Spleen (tissue), 11 donors: ENCODE measurements at regions not wholly inside any gene's neighbourhood (a gene's known extent, or its start where the extent isn't known, plus 50 kb on each side); places are given as distances from the start of the nearest gene placed in this dataset.

Experiments used
- DNase-seq: peaks from one replicate; pipeline ENCODE4 v3.0.0-alpha.2; 2020
- H3K27ac ChIP-seq, 8 donors: fragments of 200-600 bp; sonication (generic) in 7 of 8; 1 replicate in 4 of 8; 2 replicates in 4 of 8; pipeline versions ENCODE4 v1.5.0 to v1.8.0; 2016 to 2021; ENCODE audit warnings: inconsistent platforms in 4 of 8, mild to moderate bottlenecking in 4 of 8, moderate library complexity in 1 of 8
- H3K27me3 ChIP-seq, 7 donors: fragments of 200-600 bp; sonication (generic) in 6 of 7; replicated peaks in 1 of 7; 1 replicate in 4 of 7; 2 replicates in 3 of 7; pipeline versions ENCODE4 v1.5.0 to v1.8.0; 2016 to 2021; ENCODE audit warnings: inconsistent platforms in 3 of 7, mild to moderate bottlenecking in 1 of 7
- H3K36me3 ChIP-seq, 6 donors: fragments of 200-600 bp; sonication (generic) in 5 of 6; 1 replicate in 4 of 6; 2 replicates in 2 of 6; pipeline versions ENCODE4 v1.5.0 to v1.8.0; 2016 to 2021; ENCODE audit warnings: inconsistent platforms in 2 of 6
- H3K4me1 ChIP-seq, 6 donors: fragments of 200-600 bp; sonication (generic) in 5 of 6; 1 replicate in 3 of 6; 2 replicates in 3 of 6; pipeline versions ENCODE4 v1.5.0 to v1.8.0; 2016 to 2021; ENCODE audit warnings: inconsistent platforms in 3 of 6
- H3K4me3 ChIP-seq, 8 donors: fragments of 200-600 bp; sonication (generic) in 7 of 8; 1 replicate in 4 of 8; 2 replicates in 4 of 8; pipeline versions ENCODE4 v1.5.0 to v1.8.0; 2016 to 2021; ENCODE audit warnings: inconsistent platforms in 4 of 8, mild to moderate bottlenecking in 4 of 8, moderate library complexity in 2 of 8
- H3K9me3 ChIP-seq, 8 donors: fragments of 200-600 bp; sonication (generic) in 7 of 8; 1 replicate in 4 of 8; 2 replicates in 4 of 8; pipeline versions ENCODE4 v1.5.0 to v1.8.0; 2016 to 2021; ENCODE audit warnings: inconsistent platforms in 4 of 8
- POLR2A ChIP-seq, 3 donors: fragments of 450-650 bp; IDR thresholded peaks; one replicate each; pipeline ENCODE4 v1.5.1; 2017; ENCODE audit warnings: antibody characterized with exemption in 3 of 3, mild to moderate bottlenecking in 1 of 3
- POLR2AphosphoS5 ChIP-seq, 3 donors: sonication (generic); formaldehyde crosslinking; IDR thresholded peaks; one replicate each; pipeline ENCODE4 v1.5.1; 2017; ENCODE audit warnings: antibody characterized with exemption in 3 of 3
- WGBS, 5 donors: extraction: QIAGEN DNeasy Blood & Tissue Kit in 3 of 5; methylation state at CpG; one replicate each; pipeline versions ENCODE4 v1.1.5 to v1.1.7; 2013 to 2018; 5-methylcytosine and 5-hydroxymethylcytosine counted together
- intact Hi-C: fragments of 100-400 bp; cut with DNase I; formaldehyde crosslinking; loops from one replicate; pipeline ENCODE4 v1.15.0; 2023; ENCODE audit warnings: low total_unique reads
- TF ChIP-seq, protein P1 (sequence below), 11 experiments: fragments of 200-600 bp in 7 of 11; fragments of 450-650 bp in 4 of 11; sonication (generic) in 4 of 11; IDR thresholded peaks in 8 of 11; conservative IDR thresholded peaks in 3 of 11; 1 replicate in 7 of 11; 2 replicates in 4 of 11; pipeline versions ENCODE4 v1.4.0 to v1.8.0; 2016 to 2021; ENCODE audit warnings: antibody characterized with exemption in 11 of 11, inconsistent platforms in 4 of 11, mild to moderate bottlenecking in 1 of 11
- donor health status: healthy with polysubstance abuse.
- donor health status: DM: no; HTN: no; CAD: no; lungs with moderate emphysema.
- donor health status: DM: no; HTN: no; CAD: no.
- donor health status: Bipolar disorder and iron deficiency.
- donor health status: healthy.
- donor health status: DM: no; HTN: no; CAD: no.
- donor health status: DM: yes; HTN: yes; CAD: no.

DNA sequence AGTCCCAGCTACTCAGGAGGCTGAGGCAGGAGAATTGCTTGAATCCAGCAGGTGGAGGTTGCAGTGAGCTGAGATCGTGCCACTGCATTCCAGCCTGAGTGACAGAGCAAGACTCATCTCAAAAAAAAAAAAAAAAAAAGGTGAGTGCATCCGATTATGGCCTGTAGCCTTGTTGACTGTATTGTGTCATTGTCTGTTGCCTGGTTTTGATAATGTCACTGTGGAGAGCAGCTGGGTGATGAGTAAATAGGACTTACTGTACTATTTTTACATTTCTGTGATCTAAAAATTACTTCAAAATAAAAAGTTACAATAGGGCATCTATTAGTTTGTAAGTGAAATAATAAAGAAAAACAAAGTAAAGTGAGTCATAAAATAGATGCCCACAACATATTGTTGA lies 134.1 kb upstream of the SALL4 start:
- intact Hi-C loops = no loop called here
- whole genome bisulfite sequencing, 5 donors = 82 to 96% (median 93%) methylated on average over 2 of the region's 2 CpGs
- DNase-seq = no peak
- Histone ChIP-seq H3K27me3 (no peaks in the 10 kb centered on the region), H3K27ac (no peak overlapping the region), H3K4me1 (no peaks in the 10 kb centered on the region), H3K36me3 (no peaks in the 10 kb centered on the region), H3K9me3 (no peaks in the 10 kb centered on the region), H3K4me3 (no peak overlapping the region)
- TF ChIP-seq POLR2AphosphoS5 (IDR thresholded peaks at IDR 0.05) (no peak), POLR2A (IDR thresholded peaks at IDR 0.05) (no peak)
- TF ChIP-seq, protein P1, sequence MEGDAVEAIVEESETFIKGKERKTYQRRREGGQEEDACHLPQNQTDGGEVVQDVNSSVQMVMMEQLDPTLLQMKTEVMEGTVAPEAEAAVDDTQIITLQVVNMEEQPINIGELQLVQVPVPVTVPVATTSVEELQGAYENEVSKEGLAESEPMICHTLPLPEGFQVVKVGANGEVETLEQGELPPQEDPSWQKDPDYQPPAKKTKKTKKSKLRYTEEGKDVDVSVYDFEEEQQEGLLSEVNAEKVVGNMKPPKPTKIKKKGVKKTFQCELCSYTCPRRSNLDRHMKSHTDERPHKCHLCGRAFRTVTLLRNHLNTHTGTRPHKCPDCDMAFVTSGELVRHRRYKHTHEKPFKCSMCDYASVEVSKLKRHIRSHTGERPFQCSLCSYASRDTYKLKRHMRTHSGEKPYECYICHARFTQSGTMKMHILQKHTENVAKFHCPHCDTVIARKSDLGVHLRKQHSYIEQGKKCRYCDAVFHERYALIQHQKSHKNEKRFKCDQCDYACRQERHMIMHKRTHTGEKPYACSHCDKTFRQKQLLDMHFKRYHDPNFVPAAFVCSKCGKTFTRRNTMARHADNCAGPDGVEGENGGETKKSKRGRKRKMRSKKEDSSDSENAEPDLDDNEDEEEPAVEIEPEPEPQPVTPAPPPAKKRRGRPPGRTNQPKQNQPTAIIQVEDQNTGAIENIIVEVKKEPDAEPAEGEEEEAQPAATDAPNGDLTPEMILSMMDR (IDR thresholded peaks at IDR 0.05 in 8 of 11, conservative IDR thresholded peaks at IDR 0.05 in 3 of 11) = no peak

DNA sequence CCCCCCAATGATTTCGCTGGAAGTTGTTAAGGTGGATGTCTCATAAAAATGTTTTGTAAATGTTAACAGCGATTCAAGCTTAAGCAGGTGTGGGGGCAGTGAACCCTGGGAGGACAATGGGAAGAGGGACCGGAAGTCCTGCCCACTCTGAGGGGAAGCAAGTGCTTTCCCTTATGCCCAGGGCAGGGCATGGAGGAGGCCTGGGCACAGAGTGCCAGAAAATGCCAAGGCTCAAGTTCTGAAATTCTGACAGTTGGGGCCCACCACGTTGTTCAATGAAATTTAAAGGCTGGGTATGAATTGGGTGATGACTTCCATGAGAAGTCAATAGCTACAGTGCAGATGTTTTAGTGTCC lies 132.7 kb upstream of the SALL4 start:
- TF ChIP-seq POLR2AphosphoS5 (IDR thresholded peaks at IDR 0.05) (no peak), POLR2A (IDR thresholded peaks at IDR 0.05) (no peak)
- TF ChIP-seq, protein P1 (IDR thresholded peaks at IDR 0.05 in 8 of 11, conservative IDR thresholded peaks at IDR 0.05 in 3 of 11) = no peak
- H3K4me1 ChIP-seq = no peaks in the 10 kb centered on the region

DNA sequence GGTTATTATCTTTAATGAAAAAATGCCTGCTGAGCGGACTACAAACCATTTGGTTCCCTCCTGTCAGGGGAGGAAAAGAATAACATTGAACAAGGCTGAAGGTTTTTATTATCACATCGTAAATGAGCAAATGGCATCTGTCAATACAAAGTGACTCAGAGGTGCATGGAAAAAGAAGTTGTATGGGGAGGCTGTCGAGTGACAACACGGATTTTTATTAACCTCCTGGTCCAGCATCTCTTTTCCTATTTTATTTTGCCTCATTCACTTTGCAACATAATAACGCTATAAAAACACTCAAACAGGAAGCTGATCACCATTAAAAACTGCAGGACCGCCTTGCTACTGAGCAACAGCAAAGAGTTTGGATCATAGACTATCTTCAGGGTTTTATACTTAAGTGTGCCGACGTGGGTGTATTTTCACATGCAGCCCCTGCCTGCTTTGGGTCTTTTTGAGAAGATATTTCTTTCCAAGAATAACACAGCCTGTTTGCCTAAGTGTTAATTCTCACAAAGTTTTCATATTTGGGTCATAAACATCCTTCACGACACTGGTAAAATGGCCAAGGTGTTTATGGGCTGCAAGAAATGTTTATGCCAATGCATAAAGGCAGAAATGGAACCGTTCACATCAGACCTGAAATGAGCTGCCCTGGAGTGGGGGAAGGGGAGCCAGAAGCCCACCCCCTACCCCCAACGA lies 132.1 kb upstream of the SALL4 start:
- Histone ChIP-seq H3K36me3 (no peaks in the 10 kb centered on the region), H3K9me3 (no peaks in the 10 kb centered on the region), H3K4me3 (no peak overlapping the region), H3K4me1 (no peaks in the 10 kb centered on the region), H3K27me3 (no peaks in the 10 kb centered on the region), H3K27ac (no peak overlapping the region)
- 64 to 73% (median 69%) methylated on average over 11 of the region's 11 CpGs for WGBS, 5 donors
- intact Hi-C loops = no loop called here
- TF ChIP-seq POLR2A (IDR thresholded peaks at IDR 0.05) = no peak
- no peak for DNase-seq

More for the DNA sequence above, 132.7 kb upstream of the SALL4 start:
- Histone ChIP-seq H3K4me3 (no peak overlapping the region), H3K27ac (no peak overlapping the region), H3K27me3 (no peaks in the 10 kb centered on the region), H3K9me3 (no peaks in the 10 kb centered on the region), H3K36me3 (no peaks in the 10 kb centered on the region)
- intact Hi-C loops = no loop called here
- 61 to 73% (median 66%) methylated on average over 4 of the region's 4 CpGs for WGBS, 5 donors
- no peak for DNase-seq

- Histone ChIP-seq H3K27me3 (no peaks in the 10 kb centered on the region), H3K4me1 (peaks cover 0 to 9% (median 0%) of the 10 kb centered on the region in 6 donors), H3K4me3 (no peak overlapping the region), H3K27ac (no peak overlapping the region), H3K36me3 (no peaks in the 10 kb centered on the region), H3K9me3 (no peaks in the 10 kb centered on the region)
- DNase-seq = no peak
- intact Hi-C loops = no loop called here
- TF ChIP-seq, protein P1 (IDR thresholded peaks at IDR 0.05 in 8 of 11, conservative IDR thresholded peaks at IDR 0.05 in 3 of 11) = no peak
- TF ChIP-seq POLR2AphosphoS5 (IDR thresholded peaks at IDR 0.05) (no peak), POLR2A (IDR thresholded peaks at IDR 0.05) (no peak)
- 88 to 89% (median 88%) methylated on average over 7 of the region's 7 CpGs for WGBS, 5 donors
These were observed 129.1 kb upstream of the SALL4 start for GRCh38 chr20:51931371-51931781.
